GM18861 (cell line): ENCODE measurements at regions not wholly inside any gene's neighbourhood (a gene's known extent, or its start where the extent isn't known, plus 50 kb on each side); places are given as distances from the start of the nearest gene placed in this dataset.
"Not testable (repeated sequence)": the region's sequence is repeated elsewhere in the genome, so short reads cannot be mapped to it uniquely, and the experiment has no call there.

ENCODE experiments used
- ATAC-seq: cut with Tn5 transposase; IDR thresholded peaks from one replicate; pipeline ENCODE4 v1.9.1; 2021; ENCODE audit not compliant: unreplicated experiment

- ATAC-seq: no peak
Observed at GRCh38 chr9:40909821-40910220, 218.7 kb downstream of the FOXD4L6 start.

GRCh38 chr9:40909111-40909510 lies 219.4 kb downstream of the FOXD4L6 start:
- ATAC-seq: not testable (repeated sequence)

- no peak for ATAC-seq
Observed at GRCh38 chr9:40907657-40908624, 220.5 kb downstream of the FOXD4L6 start.

GRCh38 chr9:40906879-40907278 lies 221.6 kb downstream of the FOXD4L6 start:
- ATAC-seq: not testable (repeated sequence)

GRCh38 chr9:40892315-40892714 lies 236.2 kb downstream of the FOXD4L6 start:
- not testable (repeated sequence) for ATAC-seq

GRCh38 chr9:40885858-40886257 lies 242.6 kb downstream of the FOXD4L6 start:
- not testable (repeated sequence) for ATAC-seq

GRCh38 chr9:40884902-40885490 lies 243.5 kb downstream of the FOXD4L6 start:
- not testable (repeated sequence) for ATAC-seq

GRCh38 chr9:40884072-40884901 lies 244.2 kb downstream of the FOXD4L6 start:
- no peak for ATAC-seq

GRCh38 chr9:40883423-40884071 lies 244.9 kb downstream of the FOXD4L6 start:
- ATAC-seq: not testable (repeated sequence)

GRCh38 chr9:40873753-40874295 lies 254.7 kb downstream of the FOXD4L6 start:
- ATAC-seq: not testable (repeated sequence)

- not testable (repeated sequence) for ATAC-seq
Observed at GRCh38 chr9:40868437-40868836, 260.0 kb downstream of the FOXD4L6 start.
